Astrocyte of the spinal cord (primary cell): ENCODE measurements at regions not wholly inside any gene's neighbourhood (a gene's known extent, or its start where the extent isn't known, plus 50 kb on each side); places are given as distances from the start of the nearest gene placed in this dataset.
"Not testable (repeated sequence)": the region's sequence is repeated elsewhere in the genome, so short reads cannot be mapped to it uniquely, and the experiment has no call there.

ENCODE experiments used
- DNase-seq: peaks from one replicate; pipeline ENCODE4 v3.0.0; 2011; ENCODE audit warnings: low read depth, low spot score
- H3K4me3 ChIP-seq: 2 replicates; pipeline ENCODE4 v1.5.1; 2011; ENCODE audit warnings: low read depth, mild to moderate bottlenecking, low read length, moderate library complexity
- CTCF ChIP-seq: IDR thresholded peaks from 2 replicates; pipeline ENCODE4 v1.5.1; 2012; ENCODE audit warnings: low read depth, mild to moderate bottlenecking, low read length, inconsistent platforms
- in situ Hi-C: cut with HindIII; loops from 2 replicates; pipeline ENCODE4 v1.10.0; 2017; ENCODE audit warnings: low sequenced_read_pairs

GRCh38 chr9:63912451-63912850 lies 1372.6 kb downstream of the FOXD4L5 start:
- DNase-seq, H3K4me3 ChIP-seq, in situ Hi-C loops: not testable (repeated sequence)

- H3K4me3 ChIP-seq, in situ Hi-C loops, DNase-seq: not testable (repeated sequence)
Observed at GRCh38 chr9:63909076-63909475, 1375.9 kb downstream of the FOXD4L5 start.

GRCh38 chr9:63899637-63900190 lies 1385.3 kb downstream of the FOXD4L5 start:
- DNase-seq, in situ Hi-C loops, H3K4me3 ChIP-seq: not testable (repeated sequence)

GRCh38 chr9:63881386-63881785 lies 1403.6 kb downstream of the FOXD4L5 start:
- DNase-seq, in situ Hi-C loops: not testable (repeated sequence)

GRCh38 chr9:63876380-63876779 lies 1408.6 kb downstream of the FOXD4L5 start:
- DNase-seq, H3K4me3 ChIP-seq, in situ Hi-C loops: not testable (repeated sequence)

More at GRCh38 chr9:63881386-63881785, 1403.6 kb downstream of the FOXD4L5 start:
- not testable (repeated sequence) for H3K4me3 ChIP-seq

- DNase-seq: peak; percentile 7
- TF ChIP-seq CTCF: no peak
- peak overlapping the region; percentile 26 for H3K4me3 ChIP-seq
- in situ Hi-C loops: no loop called here
Observed at GRCh38 chr9:63859475-63860215, 1425.4 kb downstream of the FOXD4L5 start.

GRCh38 chr9:63859090-63859474 lies 1425.9 kb downstream of the FOXD4L5 start:
- peak overlapping the region; percentile 26 for H3K4me3 ChIP-seq
- DNase-seq, in situ Hi-C loops: not testable (repeated sequence)

- DNase-seq, in situ Hi-C loops, H3K4me3 ChIP-seq: not testable (repeated sequence)
Observed at GRCh38 chr9:63853140-63853751, 1431.8 kb downstream of the FOXD4L5 start.

GRCh38 chr9:63824804-63825203 lies 1460.2 kb downstream of the FOXD4L5 start:
- in situ Hi-C loops, H3K4me3 ChIP-seq, DNase-seq: not testable (repeated sequence)

GRCh38 chr9:63823375-63824201 lies 1461.4 kb downstream of the FOXD4L5 start:
- H3K4me3 ChIP-seq, DNase-seq, in situ Hi-C loops: not testable (repeated sequence)

GRCh38 chr9:63822615-63823374 lies 1462.2 kb downstream of the FOXD4L5 start:
- DNase-seq, in situ Hi-C loops, H3K4me3 ChIP-seq: not testable (repeated sequence)

GRCh38 chr9:63821293-63821692 lies 1463.7 kb downstream of the FOXD4L5 start:
- in situ Hi-C loops, H3K4me3 ChIP-seq: not testable (repeated sequence)
- peak; percentile 10 for DNase-seq

GRCh38 chr9:63820882-63821281 lies 1464.1 kb downstream of the FOXD4L5 start:
- DNase-seq, H3K4me3 ChIP-seq, in situ Hi-C loops: not testable (repeated sequence)

GRCh38 chr9:63820383-63820782 lies 1464.6 kb downstream of the FOXD4L5 start:
- in situ Hi-C loops, DNase-seq, H3K4me3 ChIP-seq: not testable (repeated sequence)
